ENCODE measurements at regions not wholly inside any gene's neighbourhood (a gene's known extent, or its start where the extent isn't known, plus 50 kb on each side); places are given as distances from the start of the nearest gene placed in this dataset.
A peak's percentile ranks its signal among the peaks of the same experiment; 100 is the strongest.

- DNase-seq (ENCODE audit: low read depth in 3 of 3): no peak
Measured at GRCh38 chr1:4422504-4423289, 231.7 kb upstream of the AJAP1 start.

- no peak for DNase-seq (ENCODE audit: low read depth in 3 of 3)
Measured at GRCh38 chr1:4424254-4424653, 230.2 kb upstream of the AJAP1 start.

GRCh38 chr1:4424766-4425165 is 229.6 kb upstream of the AJAP1 start:
- no peak for DNase-seq (ENCODE audit: low read depth in 3 of 3)

- DNase-seq (ENCODE audit: low read depth in 3 of 3): peak in 1 of 3 experiments; percentile 7
Measured at GRCh38 chr1:4425892-4426291, 228.5 kb upstream of the AJAP1 start.

GRCh38 chr1:4428711-4429110 is 225.7 kb upstream of the AJAP1 start:
- DNase-seq (ENCODE audit: low read depth in 3 of 3): no peak

GRCh38 chr1:4430406-4431365 is 223.7 kb upstream of the AJAP1 start:
- no peak for DNase-seq (ENCODE audit: low read depth in 3 of 3)

- DNase-seq (ENCODE audit: low read depth in 3 of 3): no peak
Measured at GRCh38 chr1:4431491-4431890, 222.9 kb upstream of the AJAP1 start.

GRCh38 chr1:4433075-4433474 is 221.3 kb upstream of the AJAP1 start:
- DNase-seq (ENCODE audit: low read depth in 3 of 3): no peak

- no peak for DNase-seq (ENCODE audit: low read depth in 3 of 3)
Measured at GRCh38 chr1:4444086-4444485, 210.3 kb upstream of the AJAP1 start.

GRCh38 chr1:4447778-4448420 is 206.5 kb upstream of the AJAP1 start:
- DNase-seq (ENCODE audit: low read depth in 3 of 3): no peak

- no peak for DNase-seq (ENCODE audit: low read depth in 3 of 3)
Measured at GRCh38 chr1:4449972-4450371, 204.4 kb upstream of the AJAP1 start.

- no peak for DNase-seq (ENCODE audit: low read depth in 3 of 3)
Measured at GRCh38 chr1:4452701-4453100, 201.7 kb upstream of the AJAP1 start.

- no peak for DNase-seq (ENCODE audit: low read depth in 3 of 3)
Measured at GRCh38 chr1:4460052-4460451, 194.4 kb upstream of the AJAP1 start.

GRCh38 chr1:4460651-4461050 is 193.8 kb upstream of the AJAP1 start:
- no peak for DNase-seq (ENCODE audit: low read depth in 3 of 3)

- no peak for DNase-seq (ENCODE audit: low read depth in 3 of 3)
Measured at GRCh38 chr1:4461726-4462290, 192.6 kb upstream of the AJAP1 start.

GRCh38 chr1:4462831-4463484 is 191.5 kb upstream of the AJAP1 start:
- no peak for DNase-seq (ENCODE audit: low read depth in 3 of 3)

GRCh38 chr1:4463631-4464030 is 190.8 kb upstream of the AJAP1 start:
- no peak for DNase-seq (ENCODE audit: low read depth in 3 of 3)

GRCh38 chr1:4464478-4464877 is 189.9 kb upstream of the AJAP1 start:
- no peak for DNase-seq (ENCODE audit: low read depth in 3 of 3)

- DNase-seq (ENCODE audit: low read depth in 3 of 3): no peak
Measured at GRCh38 chr1:4467241-4467640, 187.2 kb upstream of the AJAP1 start.

- DNase-seq (ENCODE audit: low read depth in 3 of 3): no peak
Measured at GRCh38 chr1:4468386-4468785, 186.0 kb upstream of the AJAP1 start.

GRCh38 chr1:4468804-4469514 is 185.4 kb upstream of the AJAP1 start:
- DNase-seq (ENCODE audit: low read depth in 3 of 3): no peak

Measured in stimulated activated CD4-positive, alpha-beta T cell treated with anti-CD3 and anti-CD28 coated beads, TNF-alpha, amount 100 ng/mL, for 24 hours (primary cell).